ENCODE measurements at regions not wholly inside any gene's neighbourhood (a gene's known extent, or its start where the extent isn't known, plus 50 kb on each side); places are given as distances from the start of the nearest gene placed in this dataset.
A peak's percentile ranks its signal among the peaks of the same experiment; 100 is the strongest.
"Not testable (repeated sequence)": the region's sequence is repeated elsewhere in the genome, so short reads cannot be mapped to it uniquely, and the experiment has no call there.

DNA sequence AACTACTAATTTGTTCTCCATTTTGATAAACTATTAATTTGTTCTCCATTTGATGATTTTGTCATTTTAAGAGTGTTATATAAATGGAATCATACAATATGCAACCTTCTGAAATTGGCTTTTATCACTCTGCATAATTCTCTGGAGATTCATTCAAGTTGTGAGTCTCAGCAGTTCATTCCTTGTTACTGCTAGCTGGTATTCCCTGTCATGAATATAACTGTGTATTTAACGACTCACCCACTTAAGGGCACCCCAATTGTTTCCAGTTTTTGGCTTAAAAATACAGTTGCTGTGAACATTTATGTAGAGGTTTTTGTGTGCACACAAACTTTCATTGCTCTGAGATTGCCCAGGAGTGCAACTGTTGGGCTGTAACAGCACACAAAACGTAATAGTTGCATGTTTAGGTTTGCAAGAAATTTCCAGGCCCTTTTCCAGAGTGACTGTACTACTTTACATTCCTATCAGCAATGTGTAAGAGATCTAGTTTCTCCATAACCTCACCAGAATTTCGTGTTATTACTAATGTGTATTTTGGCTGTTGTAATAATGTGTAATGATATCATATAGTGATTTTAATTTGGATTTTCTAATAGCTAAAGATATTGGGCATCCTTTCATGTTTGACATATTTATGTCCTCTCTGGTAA lies 153.2 kb upstream of the ADCY1 start:
- DNase-seq (ENCODE audit: low read depth, low spot score): peak; percentile 42
- no peak overlapping the region for H3K4me3 ChIP-seq (ENCODE audit: low read depth, low read length)
- TF ChIP-seq, protein P1, sequence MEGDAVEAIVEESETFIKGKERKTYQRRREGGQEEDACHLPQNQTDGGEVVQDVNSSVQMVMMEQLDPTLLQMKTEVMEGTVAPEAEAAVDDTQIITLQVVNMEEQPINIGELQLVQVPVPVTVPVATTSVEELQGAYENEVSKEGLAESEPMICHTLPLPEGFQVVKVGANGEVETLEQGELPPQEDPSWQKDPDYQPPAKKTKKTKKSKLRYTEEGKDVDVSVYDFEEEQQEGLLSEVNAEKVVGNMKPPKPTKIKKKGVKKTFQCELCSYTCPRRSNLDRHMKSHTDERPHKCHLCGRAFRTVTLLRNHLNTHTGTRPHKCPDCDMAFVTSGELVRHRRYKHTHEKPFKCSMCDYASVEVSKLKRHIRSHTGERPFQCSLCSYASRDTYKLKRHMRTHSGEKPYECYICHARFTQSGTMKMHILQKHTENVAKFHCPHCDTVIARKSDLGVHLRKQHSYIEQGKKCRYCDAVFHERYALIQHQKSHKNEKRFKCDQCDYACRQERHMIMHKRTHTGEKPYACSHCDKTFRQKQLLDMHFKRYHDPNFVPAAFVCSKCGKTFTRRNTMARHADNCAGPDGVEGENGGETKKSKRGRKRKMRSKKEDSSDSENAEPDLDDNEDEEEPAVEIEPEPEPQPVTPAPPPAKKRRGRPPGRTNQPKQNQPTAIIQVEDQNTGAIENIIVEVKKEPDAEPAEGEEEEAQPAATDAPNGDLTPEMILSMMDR (IDR thresholded peaks at IDR 0.05; ENCODE audit: low read depth, low read length): no peak
- in situ Hi-C loops (cut with HindIII; ENCODE audit: low sequenced_read_pairs): no loop called here

DNA sequence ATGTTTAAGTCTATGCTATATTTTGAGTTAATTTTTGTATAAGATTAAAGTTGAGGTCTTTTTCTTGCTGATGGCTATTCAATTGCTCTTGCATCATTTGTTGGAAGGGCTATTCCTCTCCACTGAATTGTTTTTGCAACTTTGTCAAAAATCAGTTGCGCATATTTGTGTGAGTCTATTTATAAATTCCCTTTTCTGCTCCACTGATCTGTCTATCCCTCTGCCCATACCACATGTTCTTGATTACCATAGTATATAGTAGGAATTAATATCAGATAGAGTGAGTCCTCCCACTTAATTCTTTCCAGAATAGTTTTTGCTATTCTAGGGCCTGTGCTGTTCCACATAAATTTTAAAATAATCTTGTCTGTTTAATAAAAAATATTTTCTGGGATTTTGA lies 152.4 kb upstream of the ADCY1 start:
- in situ Hi-C loops (cut with HindIII; ENCODE audit: low sequenced_read_pairs): no loop called here
- H3K4me3 ChIP-seq (ENCODE audit: low read depth, low read length): no peak overlapping the region
- TF ChIP-seq, protein P1 (IDR thresholded peaks at IDR 0.05; ENCODE audit: low read depth, low read length): no peak
- DNase-seq (ENCODE audit: low read depth, low spot score): no peak

DNA sequence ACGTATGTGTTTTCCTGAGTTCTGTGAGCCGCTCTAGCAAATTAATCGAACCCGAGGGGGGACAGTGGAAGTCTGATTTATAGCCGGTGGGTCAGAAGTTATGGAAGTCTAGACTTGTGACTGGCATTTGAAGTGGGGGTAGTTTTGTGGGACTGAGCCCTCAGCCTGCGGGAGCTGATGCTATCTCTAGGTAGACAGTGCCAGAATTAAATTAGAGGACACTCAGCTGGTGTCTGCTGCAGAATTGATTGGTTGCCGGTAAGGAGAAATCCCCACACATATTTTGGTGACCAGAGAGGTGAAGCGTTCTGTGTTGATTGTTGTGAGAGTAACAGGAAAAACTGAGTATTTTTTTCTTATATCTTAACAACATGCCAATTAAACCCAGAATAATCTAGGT lies 143.8 kb upstream of the ADCY1 start:
- no peak for DNase-seq (ENCODE audit: low read depth, low spot score)
- TF ChIP-seq, protein P1 (IDR thresholded peaks at IDR 0.05; ENCODE audit: low read depth, low read length): no peak
- no peak overlapping the region for H3K4me3 ChIP-seq (ENCODE audit: low read depth, low read length)
- in situ Hi-C loops (cut with HindIII; ENCODE audit: low sequenced_read_pairs): no loop called here

DNA sequence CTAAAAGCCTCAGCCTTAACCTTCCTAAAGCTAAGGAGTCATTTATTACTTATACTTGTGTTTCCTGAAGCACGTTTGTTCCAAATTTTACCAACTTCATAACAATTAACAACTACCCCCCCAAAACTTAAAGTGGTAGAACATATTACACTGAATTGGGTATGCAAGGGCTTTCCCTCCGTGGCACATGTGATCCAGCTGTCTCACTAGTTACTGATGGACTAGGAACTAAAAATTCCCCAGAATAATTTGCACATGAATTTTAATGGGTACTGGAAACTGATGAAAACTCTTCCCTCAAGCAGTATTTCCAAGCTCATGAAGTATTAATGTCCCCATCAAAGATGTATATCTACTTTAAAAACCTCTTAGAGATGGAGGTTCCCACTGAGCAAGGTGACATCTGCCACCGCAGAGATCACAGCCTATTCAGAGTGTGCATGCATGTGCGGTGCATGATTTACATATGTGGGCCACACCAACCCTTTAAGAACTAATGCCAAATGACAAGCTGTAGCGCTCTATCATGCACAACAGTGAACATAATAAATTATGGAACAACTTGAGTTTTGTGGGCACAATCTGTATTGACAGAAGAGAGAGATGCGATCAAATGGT lies 139.9 kb upstream of the ADCY1 start:
- no peak for DNase-seq (ENCODE audit: low read depth, low spot score)

DNA sequence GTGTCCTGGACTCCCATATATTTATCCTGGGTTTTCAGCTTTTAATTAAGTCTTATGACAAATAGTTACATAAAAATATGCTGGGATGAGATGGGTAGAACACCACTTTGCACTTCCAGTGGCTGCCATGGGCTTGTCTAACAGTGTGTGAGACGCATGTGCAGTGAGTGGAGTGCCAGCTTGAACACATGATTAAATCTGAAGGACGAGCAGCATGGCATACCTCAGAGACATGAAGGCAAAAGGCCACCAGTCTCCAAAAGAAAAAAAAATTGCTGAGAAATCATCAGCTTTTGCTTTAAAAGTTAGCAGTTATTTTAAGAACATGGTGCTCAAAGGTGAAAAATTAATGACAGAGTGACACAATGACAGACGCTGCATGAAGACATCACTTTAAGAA lies 139.0 kb upstream of the ADCY1 start:
- TF ChIP-seq, protein P1 (IDR thresholded peaks at IDR 0.05; ENCODE audit: low read depth, low read length): no peak
- no peak overlapping the region for H3K4me3 ChIP-seq (ENCODE audit: low read depth, low read length)
- in situ Hi-C loops (cut with HindIII; ENCODE audit: low sequenced_read_pairs): no loop called here
- no peak for DNase-seq (ENCODE audit: low read depth, low spot score)

More for the DNA sequence above, 139.9 kb upstream of the ADCY1 start:
- in situ Hi-C loops (cut with HindIII; ENCODE audit: low sequenced_read_pairs): no loop called here
- H3K4me3 ChIP-seq (ENCODE audit: low read depth, low read length): no peak overlapping the region
- TF ChIP-seq, protein P1 (IDR thresholded peaks at IDR 0.05; ENCODE audit: low read depth, low read length): no peak

DNA sequence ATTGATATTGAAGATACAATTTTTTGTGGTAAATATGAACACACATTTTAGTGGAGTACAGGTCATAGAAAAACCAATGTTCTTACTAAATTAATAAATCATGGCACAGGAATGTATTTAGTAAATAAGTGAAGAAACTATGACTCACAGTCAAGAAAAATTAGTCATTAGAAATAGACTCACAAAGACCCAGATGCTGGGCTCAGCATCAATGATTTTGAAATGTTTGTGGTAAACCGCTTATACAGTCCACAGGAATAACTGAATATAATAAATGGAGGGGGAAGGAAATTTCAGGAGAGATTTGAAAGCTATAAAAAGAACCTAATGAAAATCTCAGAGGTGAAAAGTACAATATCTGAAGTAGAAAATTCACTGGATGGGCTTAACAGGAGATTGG lies 138.3 kb upstream of the ADCY1 start:
- TF ChIP-seq, protein P1 (IDR thresholded peaks at IDR 0.05; ENCODE audit: low read depth, low read length): no peak
- no peak overlapping the region for H3K4me3 ChIP-seq (ENCODE audit: low read depth, low read length)
- DNase-seq (ENCODE audit: low read depth, low spot score): peak; percentile 85
- in situ Hi-C loops (cut with HindIII; ENCODE audit: low sequenced_read_pairs): no loop called here

DNA sequence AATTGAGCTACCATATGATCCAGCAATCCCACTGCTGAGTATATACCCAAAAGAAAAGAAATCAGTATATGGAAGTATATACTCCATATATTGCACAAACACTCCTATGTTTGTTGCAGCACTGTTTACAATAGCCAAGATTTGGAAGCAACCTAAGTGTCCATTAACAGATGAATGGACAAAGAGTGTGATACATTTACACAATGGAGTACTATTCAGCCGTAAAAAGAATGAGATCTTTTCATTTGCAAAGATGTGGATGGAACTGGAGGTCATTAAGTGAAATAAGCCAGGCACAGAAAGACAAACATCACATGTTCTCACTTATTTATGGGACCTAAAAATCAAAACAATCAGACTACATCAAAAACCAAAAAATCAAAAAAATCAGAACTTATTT lies 133.4 kb upstream of the ADCY1 start:
- in situ Hi-C loops (cut with HindIII; ENCODE audit: low sequenced_read_pairs); DNase-seq (ENCODE audit: low read depth, low spot score): not testable (repeated sequence)

More for the DNA sequence above, 133.4 kb upstream of the ADCY1 start:
- not testable (repeated sequence) for H3K4me3 ChIP-seq (ENCODE audit: low read depth, low read length)

Measured in astrocyte of the spinal cord (primary cell).